B cell (primary cell): ENCODE measurements at regions not wholly inside any gene's neighbourhood (a gene's known extent, or its start where the extent isn't known, plus 50 kb on each side); places are given as distances from the start of the nearest gene placed in this dataset.

Experiments
- ATAC-seq: fragments of 200-7000 bp; cut with Tn5 transposase; one replicate; pipeline ENCODE4 v1.10.0; 2021; ENCODE audit warnings: low read depth, mild to moderate bottlenecking, moderate number of reproducible peaks, moderate library complexity
- CTCF ChIA-PET: fragments of 350-600 bp; sonication (Branson Sonifier 250); formaldehyde crosslinking; loops from one replicate; lab custom pipeline; 2021; ENCODE audit warnings: antibody characterized with exemption, inconsistent platforms; lab: Charles Lee
- POLR2A ChIA-PET: fragments of 350-600 bp; sonication (Branson Sonifier 250); formaldehyde crosslinking; loops from one replicate; lab custom pipeline; 2021; ENCODE audit warnings: antibody characterized with exemption; lab: Charles Lee
- DNase-seq: peaks from one replicate; pipeline ENCODE4 v3.0.0; 2013
- H2AFZ ChIP-seq: 2 replicates; pipeline ENCODE4 v1.6.1; 2012; ENCODE audit warnings: mild to moderate bottlenecking, low read depth, low read length; ENCODE audit not compliant: insufficient read depth, poor library complexity, severe bottlenecking
- H3K27ac ChIP-seq, 2 donors: 1 replicate in 1 of 2; 2 replicates in 1 of 2; pipeline ENCODE4 v1.5.1; 2012 to 2013; ENCODE audit warnings: low read length in 2 of 2, mild to moderate bottlenecking in 2 of 2, moderate library complexity in 1 of 2
- H3K27me3 ChIP-seq, 4 experiments: fragments of 200-600 bp in 1 of 4; sonication (generic) in 1 of 4; replicated peaks in 1 of 4; 1 replicate in 2 of 4; 2 replicates in 2 of 4; pipeline versions ENCODE4 v1.6.1 to v1.7.0; 2013 to 2016; ENCODE audit warnings: low read length in 3 of 4, mild to moderate bottlenecking in 2 of 4, mixed read lengths in 1 of 4, moderate library complexity in 1 of 4; ENCODE audit not compliant: insufficient read depth in 4 of 4, control insufficient read depth in 3 of 4; ENCODE audit errors: control extremely low read depth in 1 of 4
- H3K36me3 ChIP-seq, 2 experiments: replicated peaks in 1 of 2; 1 replicate in 1 of 2; 2 replicates in 1 of 2; pipeline versions ENCODE4 v1.6.1 to v1.7.1; 2013; ENCODE audit warnings: low read length in 1 of 2; ENCODE audit not compliant: insufficient read depth in 2 of 2, control insufficient read depth in 1 of 2; ENCODE audit errors: control extremely low read depth in 1 of 2, extremely low read depth in 1 of 2
- H3K4me1 ChIP-seq, 2 donors: fragments of 200-600 bp in 1 of 2; sonication (generic) in 1 of 2; 1 replicate in 1 of 2; 2 replicates in 1 of 2; pipeline versions ENCODE4 v1.5.1 to v1.6.1; 2013 to 2017; ENCODE audit warnings: low read length in 2 of 2; ENCODE audit not compliant: control insufficient read depth in 2 of 2, insufficient read depth in 2 of 2
- H3K4me2 ChIP-seq: replicated peaks from 2 replicates; pipeline ENCODE3; 2012; ENCODE audit warnings: mild to moderate bottlenecking, low read depth, low read length; ENCODE audit not compliant: poor library complexity, severe bottlenecking
- H3K4me3 ChIP-seq, 5 experiments: fragments of 200-600 bp in 1 of 5; sonication (generic) in 1 of 5; 1 replicate in 3 of 5; 2 replicates in 2 of 5; pipeline versions ENCODE4 v1.5.1 to v1.7.0; 2011 to 2016; ENCODE audit warnings: low read length in 4 of 5, mild to moderate bottlenecking in 4 of 5, low read depth in 2 of 5, control low read depth in 1 of 5, moderate library complexity in 1 of 5; ENCODE audit not compliant: insufficient read depth in 1 of 5; ENCODE audit errors: control extremely low read depth in 1 of 5, extremely low read depth in 1 of 5
- H3K79me2 ChIP-seq: fragments of 200-600 bp; sonication (generic); one replicate; pipeline ENCODE4 v1.6.0; 2016; ENCODE audit warnings: low read length; ENCODE audit not compliant: control insufficient read depth, insufficient read depth
- H3K9ac ChIP-seq: fragments of 200-600 bp; sonication (generic); 2 replicates; pipeline ENCODE4 v1.6.1; 2017; ENCODE audit warnings: mild to moderate bottlenecking, low read length, moderate library complexity
- H3K9me3 ChIP-seq, 3 donors: one replicate each; pipeline versions ENCODE4 v1.6.1 to v1.7.1; 2013; ENCODE audit warnings: low read length in 2 of 3; ENCODE audit not compliant: control insufficient read depth in 2 of 3, insufficient read depth in 1 of 3; ENCODE audit errors: control extremely low read depth in 1 of 3
- H4K20me1 ChIP-seq: 2 replicates; pipeline ENCODE4 v1.6.0; 2012; ENCODE audit warnings: mild to moderate bottlenecking, low read length; ENCODE audit not compliant: insufficient read depth, control insufficient read depth, poor library complexity, severe bottlenecking
- H3K27ac Mint-ChIP-seq: one replicate; pipeline ENCODE4 v1.8.0; 2021; ENCODE audit warnings: mixed read lengths
- H3K27me3 Mint-ChIP-seq: one replicate; pipeline ENCODE4 v1.8.0; 2021; ENCODE audit warnings: mixed read lengths
- H3K4me1 Mint-ChIP-seq: one replicate; pipeline ENCODE4 v1.8.0; 2021; ENCODE audit warnings: mixed read lengths
- H3K4me3 Mint-ChIP-seq: one replicate; pipeline ENCODE4 v1.8.0; 2021; ENCODE audit warnings: mixed read lengths
- H3K9me3 Mint-ChIP-seq: one replicate; pipeline ENCODE4 v1.8.0; 2022; ENCODE audit warnings: mixed read lengths; ENCODE audit not compliant: insufficient read depth
- EZH2 ChIP-seq: IDR thresholded peaks from 2 replicates; pipeline ENCODE4 v1.6.1; 2012; ENCODE audit warnings: borderline replicate concordance, low read depth, mild to moderate bottlenecking, moderate library complexity, low read length; ENCODE audit not compliant: insufficient read depth, poor library complexity, severe bottlenecking
- WGBS: methylation state at CpG from one replicate; pipeline ENCODE4 v1.1.5; 2013; ENCODE audit warnings: missing lambda C conversion rate; ENCODE audit not compliant: insufficient coverage; 5-methylcytosine and 5-hydroxymethylcytosine counted together
- intact Hi-C: fragments of 100-400 bp; cut with micrococcal nuclease; formaldehyde crosslinking; loops from one replicate; pipeline ENCODE4 v1.10.0; 2022
- TF ChIP-seq, protein P1 (sequence below): fragments of 200-600 bp; IDR thresholded peaks from one replicate; pipeline ENCODE4 v1.8.0; 2022; ENCODE audit warnings: antibody characterized with exemption, mild to moderate bottlenecking

GRCh38 chr2:234771980-234772732 lies 179.7 kb upstream of the SH3BP4 start:
- Mint-ChIP-seq H3K4me3 (no peak overlapping the region), H3K9me3 (no peaks in the 10 kb centered on the region), H3K27me3 (peaks cover 35% of the 10 kb centered on the region), H3K4me1 (no peaks in the 10 kb centered on the region), H3K27ac (no peak overlapping the region)
- no peak overlapping the region for H3K27ac ChIP-seq
- H3K9me3 ChIP-seq: no peaks in the 10 kb centered on the region
- H3K4me3 ChIP-seq: no peak overlapping the region
- 66% methylated on average over 6 of the region's 11 CpGs for WGBS
- ATAC-seq (no peak), DNase-seq (no peak)
- H3K79me2 ChIP-seq: no peaks in the 10 kb centered on the region
- TF ChIP-seq, protein P1, sequence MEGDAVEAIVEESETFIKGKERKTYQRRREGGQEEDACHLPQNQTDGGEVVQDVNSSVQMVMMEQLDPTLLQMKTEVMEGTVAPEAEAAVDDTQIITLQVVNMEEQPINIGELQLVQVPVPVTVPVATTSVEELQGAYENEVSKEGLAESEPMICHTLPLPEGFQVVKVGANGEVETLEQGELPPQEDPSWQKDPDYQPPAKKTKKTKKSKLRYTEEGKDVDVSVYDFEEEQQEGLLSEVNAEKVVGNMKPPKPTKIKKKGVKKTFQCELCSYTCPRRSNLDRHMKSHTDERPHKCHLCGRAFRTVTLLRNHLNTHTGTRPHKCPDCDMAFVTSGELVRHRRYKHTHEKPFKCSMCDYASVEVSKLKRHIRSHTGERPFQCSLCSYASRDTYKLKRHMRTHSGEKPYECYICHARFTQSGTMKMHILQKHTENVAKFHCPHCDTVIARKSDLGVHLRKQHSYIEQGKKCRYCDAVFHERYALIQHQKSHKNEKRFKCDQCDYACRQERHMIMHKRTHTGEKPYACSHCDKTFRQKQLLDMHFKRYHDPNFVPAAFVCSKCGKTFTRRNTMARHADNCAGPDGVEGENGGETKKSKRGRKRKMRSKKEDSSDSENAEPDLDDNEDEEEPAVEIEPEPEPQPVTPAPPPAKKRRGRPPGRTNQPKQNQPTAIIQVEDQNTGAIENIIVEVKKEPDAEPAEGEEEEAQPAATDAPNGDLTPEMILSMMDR: no peak
- TF ChIP-seq EZH2: no peak
- no peak overlapping the region for H3K4me2 ChIP-seq
- no peak overlapping the region for H2AFZ ChIP-seq
- POLR2A ChIA-PET: no interaction called here
- no peaks in the 10 kb centered on the region for H4K20me1 ChIP-seq
- CTCF ChIA-PET: no interaction called here
- H3K27me3 ChIP-seq: peaks cover 0 to 5% (median 0%) of the 10 kb centered on the region in 4 experiments
- H3K4me1 ChIP-seq: no peaks in the 10 kb centered on the region
- H3K9ac ChIP-seq: no peak overlapping the region
- no peaks in the 10 kb centered on the region for H3K36me3 ChIP-seq
- intact Hi-C loops: no loop called here

- Histone ChIP-seq H2AFZ (no peak overlapping the region), H3K36me3 (no peaks in the 10 kb centered on the region), H3K9ac (no peak overlapping the region), H3K27me3 (peaks cover 0 to 5% (median 0%) of the 10 kb centered on the region in 4 experiments), H3K27ac (no peak overlapping the region), H3K79me2 (no peaks in the 10 kb centered on the region), H3K9me3 (no peaks in the 10 kb centered on the region), H3K4me1 (no peaks in the 10 kb centered on the region), H4K20me1 (no peaks in the 10 kb centered on the region), H3K4me2 (no peak overlapping the region), H3K4me3 (no peak overlapping the region)
- CTCF ChIA-PET: no interaction called here
- H3K9me3 Mint-ChIP-seq: no peaks in the 10 kb centered on the region
- WGBS: 75% methylated on average over 2 of the region's 2 CpGs
- TF ChIP-seq, protein P1: no peak
- no peak for TF ChIP-seq EZH2
- peaks cover 36% of the 10 kb centered on the region for H3K27me3 Mint-ChIP-seq
- H3K4me1 Mint-ChIP-seq: no peaks in the 10 kb centered on the region
- intact Hi-C loops: no loop called here
- ATAC-seq: no peak
- H3K27ac Mint-ChIP-seq: no peak overlapping the region
- DNase-seq: no peak
- no peak overlapping the region for H3K4me3 Mint-ChIP-seq
- POLR2A ChIA-PET: no interaction called here
Observed at GRCh38 chr2:234771176-234771575, 180.6 kb upstream of the SH3BP4 start.
